Astrocyte (in vitro differentiated cells and primary cell): ENCODE measurements at regions not wholly inside any gene's neighbourhood (a gene's known extent, or its start where the extent isn't known, plus 50 kb on each side); places are given as distances from the start of the nearest gene placed in this dataset.

Experiments
- DNase-seq: peaks from one replicate; pipeline ENCODE4 v3.0.0-alpha.2; 2010; ENCODE audit warnings: low read depth
- FAIRE-seq: peaks from 2 replicates; lab custom pipeline; 2011; peaks lifted over from hg19 to GRCh38; lab: Jason Lieb, UNC
- H2AFZ ChIP-seq: 2 replicates; pipeline ENCODE4 v1.6.0; 2012; ENCODE audit warnings: low read depth, low read length, inconsistent platforms
- H3K27ac ChIP-seq: 2 replicates; pipeline ENCODE4 v1.5.1; 2011; ENCODE audit warnings: low read depth, low read length, inconsistent platforms
- H3K27me3 ChIP-seq: 2 replicates; pipeline ENCODE4 v1.6.0; 2011; ENCODE audit warnings: low read length, inconsistent platforms; ENCODE audit not compliant: insufficient read depth
- H3K36me3 ChIP-seq: 2 replicates; pipeline ENCODE4 v1.5.1; 2011; ENCODE audit warnings: low read length, inconsistent platforms; ENCODE audit not compliant: insufficient read depth
- H3K4me1 ChIP-seq: 2 replicates; pipeline ENCODE4 v1.5.1; 2011; ENCODE audit warnings: low read length, inconsistent platforms; ENCODE audit not compliant: insufficient read depth
- H3K4me2 ChIP-seq: 2 replicates; pipeline ENCODE4 v1.6.0; 2012; ENCODE audit warnings: low read length, inconsistent platforms
- H3K4me3 ChIP-seq: 2 replicates; pipeline ENCODE4 v1.5.1; 2011; ENCODE audit warnings: low read depth, mild to moderate bottlenecking, low read length, inconsistent platforms; ENCODE audit not compliant: insufficient read depth
- H3K79me2 ChIP-seq: 2 replicates; pipeline ENCODE4 v1.6.0; 2012; ENCODE audit warnings: mild to moderate bottlenecking, low read length, inconsistent platforms; ENCODE audit not compliant: insufficient read depth
- H3K9ac ChIP-seq: 2 replicates; pipeline ENCODE4 v1.6.0; 2012; ENCODE audit warnings: mild to moderate bottlenecking, low read length, inconsistent platforms
- H3K9me3 ChIP-seq: 2 replicates; pipeline ENCODE4 v1.5.1; 2012; ENCODE audit warnings: low read depth, mild to moderate bottlenecking, low read length, inconsistent platforms; ENCODE audit not compliant: insufficient read depth
- H4K20me1 ChIP-seq: 2 replicates; pipeline ENCODE4 v1.6.0; 2012; ENCODE audit warnings: low read length, inconsistent platforms; ENCODE audit not compliant: insufficient read depth
- H3K27ac Mint-ChIP-seq: one replicate; pipeline ENCODE4 v1.8.0; 2021; ENCODE audit warnings: mild to moderate bottlenecking, mixed read lengths; ENCODE audit not compliant: unreplicated experiment
- H3K27me3 Mint-ChIP-seq: one replicate; pipeline ENCODE4 v1.8.0; 2021; ENCODE audit warnings: low read depth, mixed read lengths; ENCODE audit not compliant: unreplicated experiment
- H3K36me3 Mint-ChIP-seq: one replicate; pipeline ENCODE4 v1.8.0; 2021; ENCODE audit warnings: low read depth, mixed read lengths; ENCODE audit not compliant: unreplicated experiment
- H3K4me1 Mint-ChIP-seq: one replicate; pipeline ENCODE4 v1.8.0; 2021; ENCODE audit warnings: low read depth, mixed read lengths; ENCODE audit not compliant: unreplicated experiment
- H3K4me3 Mint-ChIP-seq: one replicate; pipeline ENCODE4 v1.8.0; 2021; ENCODE audit warnings: mild to moderate bottlenecking, moderate library complexity, mixed read lengths; ENCODE audit not compliant: unreplicated experiment
- H3K9me3 Mint-ChIP-seq: one replicate; pipeline ENCODE4 v1.8.0; 2021; ENCODE audit warnings: mild to moderate bottlenecking, mixed read lengths; ENCODE audit not compliant: unreplicated experiment
- CTCF ChIP-seq: IDR thresholded peaks from 2 replicates; pipeline ENCODE4 v1.5.1; 2011; ENCODE audit warnings: low read depth, mild to moderate bottlenecking, inconsistent platforms, low read length, moderate library complexity; ENCODE audit not compliant: insufficient read depth
- EZH2 ChIP-seq: IDR thresholded peaks from 2 replicates; pipeline ENCODE4 v1.6.1; 2012; ENCODE audit warnings: mild to moderate bottlenecking, low read length, inconsistent platforms; ENCODE audit not compliant: insufficient read depth

GRCh38 chr13:31587698-31588266, 151.5 kb upstream of the RXFP2 start:
- no peaks in the 10 kb centered on the region for H3K9me3 ChIP-seq
- H3K27me3 Mint-ChIP-seq: peaks cover 5% of the 10 kb centered on the region
- peaks cover 6% of the 10 kb centered on the region for H3K27me3 ChIP-seq
- H3K4me1 Mint-ChIP-seq: no peaks in the 10 kb centered on the region
- no peaks in the 10 kb centered on the region for H4K20me1 ChIP-seq
- no peak for TF ChIP-seq CTCF
- no peak for TF ChIP-seq EZH2
- DNase-seq (no peak), FAIRE-seq (no peak)
- H3K36me3 ChIP-seq: no peaks in the 10 kb centered on the region
- H3K4me1 ChIP-seq: no peaks in the 10 kb centered on the region
- no peak overlapping the region for H3K4me3 ChIP-seq
- no peak overlapping the region for H3K9ac ChIP-seq
- H3K27ac Mint-ChIP-seq: no peak overlapping the region
- H3K9me3 Mint-ChIP-seq: peaks cover 7% of the 10 kb centered on the region
- H2AFZ ChIP-seq: no peak overlapping the region
- H3K4me3 Mint-ChIP-seq: no peak overlapping the region
- H3K27ac ChIP-seq: no peak overlapping the region
- no peak overlapping the region for H3K4me2 ChIP-seq
- H3K79me2 ChIP-seq: no peaks in the 10 kb centered on the region
- no peaks in the 10 kb centered on the region for H3K36me3 Mint-ChIP-seq

- Histone ChIP-seq H3K9ac (no peak overlapping the region), H3K27me3 (peaks cover 6% of the 10 kb centered on the region), H3K79me2 (no peaks in the 10 kb centered on the region), H3K4me1 (no peaks in the 10 kb centered on the region), H3K4me3 (no peak overlapping the region), H3K4me2 (no peak overlapping the region), H2AFZ (no peak overlapping the region), H4K20me1 (no peaks in the 10 kb centered on the region), H3K27ac (no peak overlapping the region), H3K36me3 (no peaks in the 10 kb centered on the region), H3K9me3 (no peaks in the 10 kb centered on the region)
- DNase-seq: no peak
- H3K27ac Mint-ChIP-seq: peak overlapping the region; percentile 35
- no peaks in the 10 kb centered on the region for H3K36me3 Mint-ChIP-seq
- H3K27me3 Mint-ChIP-seq: peaks cover 7% of the 10 kb centered on the region
- TF ChIP-seq CTCF (no peak), EZH2 (no peak)
- no peak for FAIRE-seq
- peaks cover 7% of the 10 kb centered on the region for H3K9me3 Mint-ChIP-seq
- no peak overlapping the region for H3K4me3 Mint-ChIP-seq
- H3K4me1 Mint-ChIP-seq: no peaks in the 10 kb centered on the region
These were observed 151.0 kb upstream of the RXFP2 start for GRCh38 chr13:31588316-31588715.

GRCh38 chr13:31588893-31589292, 150.4 kb upstream of the RXFP2 start:
- no peaks in the 10 kb centered on the region for H3K4me1 Mint-ChIP-seq
- no peaks in the 10 kb centered on the region for H3K36me3 ChIP-seq
- no peaks in the 10 kb centered on the region for H4K20me1 ChIP-seq
- TF ChIP-seq EZH2 (no peak), CTCF (no peak)
- FAIRE-seq: no peak
- H3K4me2 ChIP-seq: no peak overlapping the region
- peaks cover 6% of the 10 kb centered on the region for H3K27me3 ChIP-seq
- no peak for DNase-seq
- no peaks in the 10 kb centered on the region for H3K4me1 ChIP-seq
- H3K4me3 Mint-ChIP-seq: no peak overlapping the region
- H3K9me3 ChIP-seq: peaks cover 2% of the 10 kb centered on the region
- no peak overlapping the region for H3K4me3 ChIP-seq
- H2AFZ ChIP-seq: no peak overlapping the region
- H3K27ac Mint-ChIP-seq: no peak overlapping the region
- peaks cover 12% of the 10 kb centered on the region for H3K27me3 Mint-ChIP-seq
- H3K9me3 Mint-ChIP-seq: peaks cover 11% of the 10 kb centered on the region
- H3K9ac ChIP-seq: no peak overlapping the region
- H3K79me2 ChIP-seq: no peaks in the 10 kb centered on the region
- no peaks in the 10 kb centered on the region for H3K36me3 Mint-ChIP-seq
- H3K27ac ChIP-seq: no peak overlapping the region
